Type B pancreatic cell (in vitro differentiated cells): ENCODE measurements at regions not wholly inside any gene's neighbourhood (a gene's known extent, or its start where the extent isn't known, plus 50 kb on each side); places are given as distances from the start of the nearest gene placed in this dataset.
A peak's percentile ranks its signal among the peaks of the same experiment; 100 is the strongest.

Experiments
- DNase-seq: peaks from one replicate; pipeline ENCODE4 v3.0.0; 2021; ENCODE audit warnings: mixed read lengths; ENCODE audit not compliant: unreplicated experiment; ENCODE audit errors: extremely low spot score
- H3K27ac Mint-ChIP-seq: 2 replicates; pipeline ENCODE4 v1.8.0; 2021; ENCODE audit warnings: mild to moderate bottlenecking, mixed read lengths
- H3K27me3 Mint-ChIP-seq: 2 replicates; pipeline ENCODE4 v1.8.0; 2021; ENCODE audit warnings: mixed read lengths
- H3K36me3 Mint-ChIP-seq: 2 replicates; pipeline ENCODE4 v1.8.0; 2021; ENCODE audit warnings: mixed read lengths
- H3K4me1 Mint-ChIP-seq: one replicate; pipeline ENCODE4 v1.8.0; 2021; ENCODE audit warnings: mixed read lengths; ENCODE audit not compliant: unreplicated experiment
- H3K4me3 Mint-ChIP-seq: 2 replicates; pipeline ENCODE4 v1.8.0; 2021; ENCODE audit warnings: mild to moderate bottlenecking, mixed read lengths
- H3K9me3 Mint-ChIP-seq: 2 replicates; pipeline ENCODE4 v1.8.0; 2021; ENCODE audit warnings: mixed read lengths
- CTCF ChIP-seq: fragments of 200-600 bp; sonication (generic); conservative IDR thresholded peaks from 2 replicates; pipeline ENCODE4 v1.5.0; 2021; ENCODE audit warnings: antibody characterized with exemption, mild to moderate bottlenecking

GRCh38 chr19:27676877-27677276, 1536.1 kb downstream of the UQCRFS1 start:
- DNase-seq: peak; percentile 18
- Mint-ChIP-seq H3K4me3 (no peak overlapping the region), H3K4me1 (no peaks in the 10 kb centered on the region), H3K36me3 (no peaks in the 10 kb centered on the region), H3K9me3 (peaks cover 49% of the 10 kb centered on the region), H3K27ac (no peak overlapping the region), H3K27me3 (no peaks in the 10 kb centered on the region)
- no peak for TF ChIP-seq CTCF

- no peaks in the 10 kb centered on the region for H3K4me1 Mint-ChIP-seq
- H3K36me3 Mint-ChIP-seq: no peaks in the 10 kb centered on the region
- H3K4me3 Mint-ChIP-seq: no peak overlapping the region
- no peak for DNase-seq
- no peaks in the 10 kb centered on the region for H3K27me3 Mint-ChIP-seq
- no peak overlapping the region for H3K27ac Mint-ChIP-seq
- no peak for TF ChIP-seq CTCF
- H3K9me3 Mint-ChIP-seq: peaks cover 49% of the 10 kb centered on the region
Measured at GRCh38 chr19:27676334-27676733, 1536.6 kb downstream of the UQCRFS1 start.

- TF ChIP-seq CTCF: no peak
Measured at GRCh38 chr19:27675771-27676170, 1537.2 kb downstream of the UQCRFS1 start.

GRCh38 chr19:27674701-27675100, 1538.2 kb downstream of the UQCRFS1 start:
- Mint-ChIP-seq H3K36me3 (no peaks in the 10 kb centered on the region), H3K27me3 (no peaks in the 10 kb centered on the region), H3K4me1 (no peaks in the 10 kb centered on the region), H3K4me3 (no peak overlapping the region), H3K9me3 (peaks cover 51% of the 10 kb centered on the region), H3K27ac (no peak overlapping the region)
- TF ChIP-seq CTCF: no peak
- DNase-seq: peak; percentile 54

More at GRCh38 chr19:27675771-27676170, 1537.2 kb downstream of the UQCRFS1 start:
- Mint-ChIP-seq H3K4me3 (no peak overlapping the region), H3K36me3 (no peaks in the 10 kb centered on the region), H3K9me3 (peaks cover 49% of the 10 kb centered on the region), H3K4me1 (no peaks in the 10 kb centered on the region), H3K27me3 (no peaks in the 10 kb centered on the region), H3K27ac (no peak overlapping the region)
- DNase-seq: no peak

- Mint-ChIP-seq H3K9me3 (peaks cover 51% of the 10 kb centered on the region), H3K4me3 (no peak overlapping the region), H3K27ac (no peak overlapping the region), H3K36me3 (no peaks in the 10 kb centered on the region), H3K27me3 (no peaks in the 10 kb centered on the region), H3K4me1 (no peaks in the 10 kb centered on the region)
- peak; percentile 8 for DNase-seq
- no peak for TF ChIP-seq CTCF
Measured at GRCh38 chr19:27673986-27674385, 1539.0 kb downstream of the UQCRFS1 start.
